H9 (cell line): ENCODE measurements at regions not wholly inside any gene's neighbourhood (a gene's known extent, or its start where the extent isn't known, plus 50 kb on each side); places are given as distances from the start of the nearest gene placed in this dataset.
"Not testable (repeated sequence)": the region's sequence is repeated elsewhere in the genome, so short reads cannot be mapped to it uniquely, and the experiment has no call there.

ENCODE experiments used
- DNase-seq: peaks from one replicate; pipeline ENCODE4 v3.0.0-alpha.2; 2017
- H2AFZ ChIP-seq: one replicate; pipeline ENCODE4 v1.6.1; 2013; ENCODE audit warnings: mild to moderate bottlenecking, low read length, control low read depth, moderate library complexity
- H2AK5ac ChIP-seq: 2 replicates; pipeline ENCODE4 v1.6.1; 2013; ENCODE audit warnings: low read length, control low read depth, mixed read lengths; ENCODE audit not compliant: insufficient read length
- H2BK120ac ChIP-seq: one replicate; pipeline ENCODE4 v1.6.1; 2013; ENCODE audit warnings: low read depth, mild to moderate bottlenecking, low read length, control low read depth, inconsistent platforms; ENCODE audit not compliant: poor library complexity, severe bottlenecking
- H2BK12ac ChIP-seq: 2 replicates; pipeline ENCODE4 v1.6.1; 2013; ENCODE audit warnings: low read length, control low read depth, mixed read lengths, low read depth; ENCODE audit not compliant: insufficient read length
- H2BK15ac ChIP-seq: 2 replicates; pipeline ENCODE4 v1.6.1; 2013; ENCODE audit warnings: low read depth, low read length, control low read depth
- H2BK20ac ChIP-seq: one replicate; pipeline ENCODE4 v1.6.1; 2013; ENCODE audit warnings: low read depth, mild to moderate bottlenecking, low read length, control low read depth, inconsistent platforms; ENCODE audit not compliant: poor library complexity, severe bottlenecking
- H2BK5ac ChIP-seq: 2 replicates; pipeline ENCODE4 v1.6.1; 2013; ENCODE audit warnings: low read length, control low read depth, mixed read lengths; ENCODE audit not compliant: insufficient read length
- H3K14ac ChIP-seq: 2 replicates; pipeline ENCODE4 v1.6.1; 2013; ENCODE audit warnings: low read length, control low read depth; ENCODE audit not compliant: insufficient read depth
- H3K18ac ChIP-seq: 2 replicates; pipeline ENCODE4 v1.6.1; 2013; ENCODE audit warnings: low read depth, mild to moderate bottlenecking, mixed read lengths, low read length, control low read depth; ENCODE audit not compliant: insufficient read length
- H3K23ac ChIP-seq: 2 replicates; pipeline ENCODE4 v1.6.1; 2013; ENCODE audit warnings: low read length, control low read depth, mixed read lengths, low read depth; ENCODE audit not compliant: insufficient read length
- H3K23me2 ChIP-seq: 2 replicates; pipeline ENCODE4 v1.6.1; 2013; ENCODE audit warnings: low read depth, mild to moderate bottlenecking, mixed read lengths, low read length, control low read depth; ENCODE audit not compliant: insufficient read length, poor library complexity, severe bottlenecking
- H3K27ac ChIP-seq: 2 replicates; pipeline ENCODE4 v1.5.1; 2013; ENCODE audit warnings: low read length, control low read depth, mixed read lengths, low read depth; ENCODE audit not compliant: insufficient read length
- H3K27me3 ChIP-seq: 2 replicates; pipeline ENCODE4 v1.6.1; 2013; ENCODE audit warnings: low read length, control low read depth, inconsistent platforms; ENCODE audit not compliant: insufficient read depth
- H3K4ac ChIP-seq: 2 replicates; pipeline ENCODE4 v1.6.1; 2013; ENCODE audit warnings: low read depth, mild to moderate bottlenecking, control low read depth, inconsistent platforms, low read length, moderate library complexity
- H3K4me1 ChIP-seq: 2 replicates; pipeline ENCODE4 v1.6.1; 2013; ENCODE audit warnings: low read length, control low read depth, inconsistent platforms; ENCODE audit not compliant: insufficient read depth
- H3K4me2 ChIP-seq: 2 replicates; pipeline ENCODE4 v1.6.1; 2013; ENCODE audit warnings: low read length, control low read depth, mixed read lengths; ENCODE audit not compliant: insufficient read length, insufficient read depth
- H3K56ac ChIP-seq: 2 replicates; pipeline ENCODE4 v1.6.1; 2013; ENCODE audit warnings: low read depth, mild to moderate bottlenecking, mixed read lengths, low read length, control low read depth; ENCODE audit not compliant: insufficient read length
- H3K79me1 ChIP-seq: 2 replicates; pipeline ENCODE4 v1.6.1; 2013; ENCODE audit warnings: low read depth, mild to moderate bottlenecking, moderate library complexity, low read length, control low read depth, inconsistent platforms; ENCODE audit not compliant: insufficient read depth, poor library complexity, severe bottlenecking
- H3K79me2 ChIP-seq: 2 replicates; pipeline ENCODE4 v1.6.1; 2013; ENCODE audit warnings: low read length, control low read depth, inconsistent platforms; ENCODE audit not compliant: insufficient read depth
- H3K9ac ChIP-seq: 2 replicates; pipeline ENCODE4 v1.6.1; 2013; ENCODE audit warnings: low read length, control low read depth, mixed read lengths; ENCODE audit not compliant: insufficient read length; ENCODE audit errors: extremely low read depth
- H3K9me3 ChIP-seq: one replicate; pipeline ENCODE4 v1.6.1; 2013; ENCODE audit warnings: low read depth, low read length, inconsistent platforms; ENCODE audit not compliant: control insufficient read depth
- H3T11ph ChIP-seq: one replicate; pipeline ENCODE4 v1.6.1; 2013; ENCODE audit warnings: mild to moderate bottlenecking, low read length, control low read depth, inconsistent platforms
- H4K20me1 ChIP-seq: one replicate; pipeline ENCODE4 v1.6.1; 2013; ENCODE audit not compliant: control insufficient read depth, insufficient read length, insufficient read depth
- H4K5ac ChIP-seq: 2 replicates; pipeline ENCODE4 v1.6.1; 2013; ENCODE audit warnings: low read depth, mild to moderate bottlenecking, mixed read lengths, low read length, control low read depth; ENCODE audit not compliant: insufficient read length
- H4K8ac ChIP-seq: replicated peaks from 2 replicates; pipeline ENCODE4 v1.6.1; 2013; ENCODE audit warnings: low read length, control low read depth, mixed read lengths, low read depth; ENCODE audit not compliant: insufficient read length
- H4K91ac ChIP-seq: 2 replicates; pipeline ENCODE4 v1.6.1; 2013; ENCODE audit warnings: low read depth, mild to moderate bottlenecking, moderate library complexity, mixed read lengths, low read length, control low read depth; ENCODE audit not compliant: insufficient read length
- H3K27ac Mint-ChIP-seq, 3 experiments: 2 replicates in 2 of 3; 3 replicates in 1 of 3; pipeline ENCODE4 v1.8.0; 2020 to 2021; ENCODE audit warnings: mixed read lengths in 3 of 3, mild to moderate bottlenecking in 1 of 3, moderate library complexity in 1 of 3
- H3K27me3 Mint-ChIP-seq: 2 replicates; pipeline ENCODE4 v1.8.0; 2021; ENCODE audit warnings: low read depth, mild to moderate bottlenecking, moderate library complexity, mixed read lengths
- H3K36me3 Mint-ChIP-seq, 3 experiments: 2 replicates in 2 of 3; 3 replicates in 1 of 3; pipeline ENCODE4 v1.8.0; 2020 to 2021; ENCODE audit warnings: low read depth in 3 of 3, mixed read lengths in 3 of 3; ENCODE audit not compliant: insufficient read depth in 1 of 3
- H3K4me1 Mint-ChIP-seq, 2 experiments: 2 replicates each; pipeline ENCODE4 v1.8.0; 2020; ENCODE audit warnings: mixed read lengths in 2 of 2
- H3K4me3 Mint-ChIP-seq, 2 experiments: 2 replicates in 1 of 2; 3 replicates in 1 of 2; pipeline ENCODE4 v1.8.0; 2020 to 2021; ENCODE audit warnings: mild to moderate bottlenecking in 2 of 2, mixed read lengths in 2 of 2, moderate library complexity in 1 of 2
- H3K9me3 Mint-ChIP-seq, 2 experiments: 2 replicates in 1 of 2; 3 replicates in 1 of 2; pipeline ENCODE4 v1.8.0; 2020; ENCODE audit warnings: mild to moderate bottlenecking in 2 of 2, mixed read lengths in 2 of 2, moderate library complexity in 1 of 2
- WGBS: extraction: QIAGEN DNeasy Blood & Tissue Kit; methylation state at CpG from one replicate; pipeline ENCODE4 v1.1.7; 2013; ENCODE audit warnings: missing lambda C conversion rate, low lambda C conversion rate, mixed read lengths; ENCODE audit not compliant: insufficient read length; ENCODE audit errors: extremely low coverage; 5-methylcytosine and 5-hydroxymethylcytosine counted together

- not testable (repeated sequence) for H2BK120ac ChIP-seq, H3K14ac ChIP-seq, H4K20me1 ChIP-seq, H2AFZ ChIP-seq, H3K27ac ChIP-seq, H2BK12ac ChIP-seq, H3K4me2 ChIP-seq, H3K27me3 ChIP-seq, H3K23ac ChIP-seq, H3K36me3 Mint-ChIP-seq, H2BK5ac ChIP-seq, H3T11ph ChIP-seq, H3K9ac ChIP-seq, H3K23me2 ChIP-seq, H4K91ac ChIP-seq, H3K79me2 ChIP-seq, H4K8ac ChIP-seq, H2BK15ac ChIP-seq, H2BK20ac ChIP-seq, H2AK5ac ChIP-seq, H3K56ac ChIP-seq, H3K27ac Mint-ChIP-seq, H3K4ac ChIP-seq, H3K9me3 Mint-ChIP-seq, H3K79me1 ChIP-seq, DNase-seq, H3K18ac ChIP-seq, H3K4me1 Mint-ChIP-seq, H4K5ac ChIP-seq, H3K9me3 ChIP-seq, H3K4me1 ChIP-seq, H3K27me3 Mint-ChIP-seq, H3K4me3 Mint-ChIP-seq
- WGBS = no CpG with 5 or more reads among the region's 3 CpGs
Measured at GRCh38 chr15:22167521-22167920, 87.2 kb downstream of the OR4M2 start.

GRCh38 chr15:22173029-22173998 is 93.0 kb downstream of the OR4M2 start:
- not testable (repeated sequence) for H2BK120ac ChIP-seq, H4K8ac ChIP-seq, H2AK5ac ChIP-seq, H3K4me1 ChIP-seq, H4K5ac ChIP-seq, H3K18ac ChIP-seq, H3K9me3 ChIP-seq, H2BK5ac ChIP-seq, H3K27ac ChIP-seq, H3K79me1 ChIP-seq, H3K9me3 Mint-ChIP-seq, H2AFZ ChIP-seq, H2BK12ac ChIP-seq, H3K23ac ChIP-seq, H3K23me2 ChIP-seq, H3K27me3 Mint-ChIP-seq, H3K4me1 Mint-ChIP-seq, H3T11ph ChIP-seq, H3K4me2 ChIP-seq, H3K27ac Mint-ChIP-seq, H3K27me3 ChIP-seq, H3K9ac ChIP-seq, H3K56ac ChIP-seq, H3K79me2 ChIP-seq, DNase-seq, H4K91ac ChIP-seq, H2BK20ac ChIP-seq, H3K36me3 Mint-ChIP-seq, H4K20me1 ChIP-seq, H3K4ac ChIP-seq, H3K14ac ChIP-seq, H3K4me3 Mint-ChIP-seq, H2BK15ac ChIP-seq
- WGBS = no CpG with 5 or more reads among the region's 19 CpGs
